ENCODE measurements at regions not wholly inside any gene's neighbourhood (a gene's known extent, or its start where the extent isn't known, plus 50 kb on each side); places are given as distances from the start of the nearest gene placed in this dataset.

DNA sequence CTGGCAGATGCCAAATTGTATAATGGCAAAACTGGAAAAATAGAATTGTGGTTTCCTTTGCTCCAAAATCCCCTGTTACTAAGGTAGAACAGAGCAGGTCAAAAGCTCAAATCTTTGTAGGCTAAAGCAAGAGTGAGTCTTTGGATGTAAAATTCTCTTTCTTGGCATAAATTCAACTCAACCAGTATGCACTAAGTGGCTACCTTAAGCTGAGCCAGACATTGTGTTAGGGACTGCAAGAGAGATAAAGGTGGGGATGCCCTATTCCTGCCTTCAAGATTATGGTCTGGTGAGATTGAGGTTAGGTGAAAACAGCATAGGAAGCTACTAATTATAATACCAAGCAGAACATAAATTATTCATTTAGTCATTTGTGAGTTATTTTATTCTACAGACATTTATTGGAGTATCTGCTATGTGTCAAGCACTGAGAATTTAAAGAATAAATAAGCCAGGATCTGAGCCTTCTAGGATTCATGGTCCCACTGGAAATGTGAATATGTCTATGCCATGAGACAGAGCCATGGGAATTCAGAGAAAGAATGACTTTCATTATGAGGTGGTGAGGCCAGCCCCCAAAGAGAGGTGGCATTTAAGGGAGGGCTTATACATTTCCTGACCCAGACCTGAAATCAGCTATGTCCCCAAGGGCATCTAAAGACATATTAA, 198.0 kb upstream of the NCKAP5 start:
- peaks cover 4% of the 10 kb centered on the region for H3K4me1 ChIP-seq (ENCODE audit: control insufficient read depth, insufficient read depth, low read length)
- H3K27me3 ChIP-seq (ENCODE audit: control insufficient read depth, insufficient read depth, low read length): no peaks in the 10 kb centered on the region
- H3K36me3 ChIP-seq (ENCODE audit: control insufficient read depth, insufficient read depth, low read length): no peaks in the 10 kb centered on the region
- H3K4me3 ChIP-seq (ENCODE audit: low read length): no peak overlapping the region
- H3K27ac ChIP-seq (ENCODE audit: low read depth, low read length): no peak overlapping the region
- H3K9ac ChIP-seq (ENCODE audit: low read length): no peak overlapping the region

DNA sequence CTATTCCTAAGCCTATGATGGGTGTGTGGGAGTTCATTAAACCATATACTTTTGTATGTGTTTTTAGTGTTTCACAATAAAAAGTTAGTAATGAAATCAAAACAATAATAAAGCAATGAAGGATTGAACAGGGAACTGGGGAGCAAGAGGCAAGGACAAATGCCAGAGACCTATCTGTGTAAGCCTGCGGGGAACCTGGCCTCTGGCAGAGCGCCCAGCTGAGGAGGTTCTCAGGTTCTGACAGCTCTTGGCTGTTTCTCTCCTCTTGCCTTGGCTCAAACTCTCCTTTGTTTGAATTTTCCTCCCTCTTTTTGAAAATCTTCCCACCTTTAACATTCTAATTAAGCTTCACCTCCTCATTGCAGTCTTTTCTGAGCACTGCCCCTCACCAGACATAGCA, 200.0 kb upstream of the NCKAP5 start:
- Histone ChIP-seq H3K9ac (ENCODE audit: low read length) (no peak overlapping the region), H3K27me3 (ENCODE audit: control insufficient read depth, insufficient read depth, low read length) (no peaks in the 10 kb centered on the region), H3K4me1 (ENCODE audit: control insufficient read depth, insufficient read depth, low read length) (peaks cover 4% of the 10 kb centered on the region), H3K36me3 (ENCODE audit: control insufficient read depth, insufficient read depth, low read length) (no peaks in the 10 kb centered on the region), H3K27ac (ENCODE audit: low read depth, low read length) (no peak overlapping the region), H3K4me3 (ENCODE audit: low read length) (no peak overlapping the region)

DNA sequence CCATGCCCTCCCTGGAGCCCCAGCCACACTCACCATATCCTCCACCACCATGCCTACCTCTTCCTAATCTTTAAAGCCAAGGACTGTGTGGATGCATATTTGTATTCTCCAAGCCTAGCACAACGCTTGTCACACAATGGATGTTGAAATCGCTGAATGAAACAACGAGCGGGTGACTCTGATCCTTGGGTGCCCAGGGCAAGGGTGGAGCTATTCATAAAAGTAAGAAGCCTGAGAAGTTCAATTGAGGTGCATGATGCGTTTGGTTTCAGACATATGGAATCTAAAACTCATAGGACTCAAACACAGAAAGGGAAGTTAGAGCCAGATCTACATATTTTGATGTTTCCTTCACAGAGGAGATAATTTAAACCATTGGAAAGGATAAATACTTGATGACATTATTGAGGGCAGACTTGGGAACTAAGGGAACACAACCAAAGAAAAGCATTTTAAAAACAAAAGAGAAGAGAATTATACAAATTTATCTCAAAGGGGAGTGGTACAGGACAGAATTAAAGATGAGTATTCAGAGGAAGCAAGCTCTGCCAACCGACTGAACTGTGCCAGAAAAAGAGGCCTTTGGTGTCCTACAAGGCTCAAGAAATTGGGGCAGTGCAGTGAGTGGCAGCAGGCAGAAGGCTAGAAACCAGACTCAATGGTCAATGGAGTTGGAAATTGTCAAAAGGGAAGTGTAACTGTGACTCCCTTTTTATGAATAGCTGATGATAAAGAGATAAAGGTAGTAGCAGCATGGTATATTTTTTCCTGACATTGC, 200.6 kb upstream of the NCKAP5 start:
- no peak overlapping the region for H3K9ac ChIP-seq (ENCODE audit: low read length)
- peaks cover 4% of the 10 kb centered on the region for H3K4me1 ChIP-seq (ENCODE audit: control insufficient read depth, insufficient read depth, low read length)
- H3K27me3 ChIP-seq (ENCODE audit: control insufficient read depth, insufficient read depth, low read length): no peaks in the 10 kb centered on the region
- H3K36me3 ChIP-seq (ENCODE audit: control insufficient read depth, insufficient read depth, low read length): no peaks in the 10 kb centered on the region
- H3K27ac ChIP-seq (ENCODE audit: low read depth, low read length): no peak overlapping the region
- H3K4me3 ChIP-seq (ENCODE audit: low read length): no peak overlapping the region

DNA sequence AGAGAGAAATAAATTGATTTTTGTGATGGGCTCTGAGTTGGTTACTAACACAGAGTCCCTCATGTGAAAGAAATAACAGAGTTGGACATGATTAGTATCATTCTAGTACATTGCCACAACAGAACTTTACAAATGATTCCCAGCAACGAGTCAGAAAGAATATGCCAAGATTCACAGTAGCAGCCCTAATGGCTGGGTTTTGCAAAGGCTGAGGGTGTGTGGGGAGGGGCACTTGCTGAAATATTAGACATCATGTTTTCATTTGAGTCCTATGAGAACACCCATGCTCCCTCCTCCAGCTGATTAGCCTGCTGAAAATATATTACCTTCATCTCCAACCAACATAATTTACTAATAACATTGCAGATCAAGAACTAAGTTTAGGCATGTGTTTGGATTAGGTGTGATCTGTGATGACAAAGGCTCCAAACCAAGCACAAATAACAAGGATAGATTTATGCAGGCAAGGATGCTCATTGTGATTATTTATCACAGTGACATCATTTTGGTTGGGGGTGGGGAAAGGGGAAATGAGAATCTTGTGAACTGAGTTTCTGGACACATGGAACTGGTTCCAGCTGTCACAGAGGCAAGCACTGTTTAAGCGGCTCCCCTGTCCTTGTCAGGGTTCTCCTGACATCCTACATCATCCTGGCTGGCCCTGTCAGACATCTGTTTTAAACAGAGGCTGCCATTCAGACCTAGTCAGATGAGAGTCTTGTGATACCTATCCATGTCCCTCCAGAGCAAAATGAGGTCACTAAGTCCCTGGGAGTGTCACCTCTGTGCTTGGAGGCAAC, 205.8 kb upstream of the NCKAP5 start:
- H3K4me1 ChIP-seq (ENCODE audit: control insufficient read depth, insufficient read depth, low read length): peaks cover 11% of the 10 kb centered on the region
- peak overlapping the region; percentile 38 for H3K27ac ChIP-seq (ENCODE audit: low read depth, low read length)
- H3K36me3 ChIP-seq (ENCODE audit: control insufficient read depth, insufficient read depth, low read length): no peaks in the 10 kb centered on the region
- H3K9ac ChIP-seq (ENCODE audit: low read length): no peak overlapping the region
- H3K4me3 ChIP-seq (ENCODE audit: low read length): no peak overlapping the region
- H3K27me3 ChIP-seq (ENCODE audit: control insufficient read depth, insufficient read depth, low read length): no peaks in the 10 kb centered on the region

DNA sequence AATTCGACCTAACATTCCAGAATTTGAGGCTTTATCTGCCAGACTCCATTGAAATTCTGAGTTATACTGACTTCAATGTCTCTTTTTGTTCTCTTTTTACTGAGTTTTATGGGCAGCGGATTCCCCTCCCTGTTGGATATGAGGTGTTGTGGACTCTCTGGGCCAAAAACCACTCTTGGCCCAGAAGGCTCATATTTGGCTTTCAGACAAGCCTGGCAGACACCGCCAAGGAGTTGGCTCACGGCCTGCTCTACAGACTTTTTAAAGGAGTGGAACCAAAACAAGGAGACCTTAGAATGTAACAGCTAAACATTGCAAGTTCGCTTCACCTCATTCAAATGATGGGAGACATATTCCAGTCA, 206.4 kb upstream of the NCKAP5 start:
- peaks cover 11% of the 10 kb centered on the region for H3K4me1 ChIP-seq (ENCODE audit: control insufficient read depth, insufficient read depth, low read length)
- no peaks in the 10 kb centered on the region for H3K27me3 ChIP-seq (ENCODE audit: control insufficient read depth, insufficient read depth, low read length)
- peak overlapping the region; percentile 38 for H3K27ac ChIP-seq (ENCODE audit: low read depth, low read length)
- H3K9ac ChIP-seq (ENCODE audit: low read length): no peak overlapping the region
- H3K4me3 ChIP-seq (ENCODE audit: low read length): no peak overlapping the region
- no peaks in the 10 kb centered on the region for H3K36me3 ChIP-seq (ENCODE audit: control insufficient read depth, insufficient read depth, low read length)

DNA sequence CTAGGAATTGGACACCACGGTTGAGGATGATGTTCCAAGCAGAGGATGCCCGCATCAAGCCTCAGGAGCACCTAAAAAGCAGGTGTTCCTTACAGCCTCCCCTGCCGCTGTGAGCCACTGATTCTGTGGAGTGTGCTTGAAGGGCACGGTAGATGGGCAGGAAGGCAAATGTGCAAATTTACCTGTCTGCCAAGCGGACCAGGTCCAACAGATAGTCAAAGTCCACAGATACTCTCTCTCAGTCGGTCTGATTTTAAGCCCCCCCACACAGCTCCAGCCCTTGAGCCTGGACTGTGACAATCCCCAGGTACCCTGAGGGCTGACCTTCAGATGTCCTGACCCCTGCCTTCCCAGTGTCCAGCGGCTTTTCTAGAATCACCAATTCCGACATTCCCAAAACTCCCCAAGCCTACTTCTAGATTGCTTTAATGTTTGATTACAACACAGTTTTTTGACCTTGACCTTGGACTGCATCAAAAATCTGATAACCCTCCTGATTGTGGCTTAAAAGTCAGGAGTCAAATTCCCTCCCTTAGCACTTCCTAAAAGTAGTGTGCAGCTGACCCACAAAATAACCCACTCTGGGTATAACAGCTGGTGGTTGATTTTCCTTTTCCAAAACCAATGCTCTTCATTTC, 208.8 kb upstream of the NCKAP5 start:
- Histone ChIP-seq H3K36me3 (ENCODE audit: control insufficient read depth, insufficient read depth, low read length) (no peaks in the 10 kb centered on the region), H3K4me1 (ENCODE audit: control insufficient read depth, insufficient read depth, low read length) (peaks cover 11% of the 10 kb centered on the region), H3K27me3 (ENCODE audit: control insufficient read depth, insufficient read depth, low read length) (no peaks in the 10 kb centered on the region), H3K4me3 (ENCODE audit: low read length) (no peak overlapping the region), H3K27ac (ENCODE audit: low read depth, low read length) (no peak overlapping the region), H3K9ac (ENCODE audit: low read length) (no peak overlapping the region)

DNA sequence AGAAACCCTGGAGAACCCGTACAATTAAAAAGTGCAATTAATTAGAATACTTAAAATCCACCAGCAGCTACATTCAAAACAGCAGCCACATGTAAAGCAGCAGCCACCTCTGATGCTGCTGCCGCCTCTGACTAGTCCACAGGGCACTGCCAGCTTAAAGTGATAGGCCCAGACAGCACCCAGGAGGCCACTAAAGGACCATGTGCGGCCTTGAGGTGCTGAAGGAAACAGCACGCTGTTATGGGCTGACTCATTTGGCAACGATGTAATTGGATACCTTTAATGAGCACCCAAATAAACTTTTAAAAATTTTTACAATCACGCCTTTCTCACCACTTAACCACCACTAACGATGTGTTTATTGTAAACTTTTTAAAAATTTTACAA, 209.3 kb upstream of the NCKAP5 start:
- H3K36me3 ChIP-seq (ENCODE audit: control insufficient read depth, insufficient read depth, low read length): no peaks in the 10 kb centered on the region
- H3K4me3 ChIP-seq (ENCODE audit: low read length): no peak overlapping the region
- peaks cover 11% of the 10 kb centered on the region for H3K4me1 ChIP-seq (ENCODE audit: control insufficient read depth, insufficient read depth, low read length)
- no peak overlapping the region for H3K27ac ChIP-seq (ENCODE audit: low read depth, low read length)
- H3K27me3 ChIP-seq (ENCODE audit: control insufficient read depth, insufficient read depth, low read length): no peaks in the 10 kb centered on the region
- H3K9ac ChIP-seq (ENCODE audit: low read length): no peak overlapping the region

DNA sequence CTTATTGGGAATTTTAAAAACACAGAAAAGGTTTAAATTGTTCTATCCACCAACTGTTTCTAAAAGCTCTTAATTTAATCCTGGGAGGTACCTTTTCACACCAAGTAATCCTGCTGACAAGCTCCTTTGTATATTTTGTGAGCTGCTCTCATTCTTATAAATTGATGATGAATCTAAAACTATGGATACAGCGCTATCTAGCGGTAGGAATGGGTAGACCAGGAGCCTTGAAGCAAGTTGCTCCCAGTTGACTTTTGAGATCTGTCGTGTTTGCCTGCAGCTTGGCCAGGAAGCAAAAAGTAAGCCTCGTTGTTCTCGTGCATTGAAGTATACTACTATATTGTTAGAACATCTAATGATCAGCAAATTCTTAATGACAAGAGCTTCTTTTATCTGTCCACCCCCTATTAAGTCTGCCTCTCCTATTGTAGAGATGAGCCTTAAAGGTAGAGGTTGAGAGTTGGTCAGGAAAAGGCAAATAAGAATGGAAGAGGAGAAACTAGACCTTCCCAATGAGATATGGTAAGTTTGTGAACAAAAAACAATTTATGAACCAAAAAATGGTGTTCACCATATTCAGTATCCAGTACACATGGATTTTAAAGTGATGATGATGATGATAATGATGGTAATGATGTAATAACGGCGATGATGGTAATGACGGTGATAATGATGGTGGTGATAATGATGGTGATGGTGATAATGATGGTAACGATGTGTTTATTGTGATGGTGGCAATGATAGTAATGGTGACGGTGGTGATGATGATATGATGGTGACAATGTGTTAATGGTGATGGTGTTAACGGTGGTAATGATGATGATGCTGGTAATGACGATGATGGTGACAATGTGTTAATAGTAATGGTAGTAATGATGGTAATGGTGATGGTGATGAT, 212.1 kb upstream of the NCKAP5 start:
- no peaks in the 10 kb centered on the region for H3K27me3 ChIP-seq (ENCODE audit: control insufficient read depth, insufficient read depth, low read length)
- no peaks in the 10 kb centered on the region for H3K36me3 ChIP-seq (ENCODE audit: control insufficient read depth, insufficient read depth, low read length)
- H3K27ac ChIP-seq (ENCODE audit: low read depth, low read length): no peak overlapping the region
- no peak overlapping the region for H3K9ac ChIP-seq (ENCODE audit: low read length)
- no peaks in the 10 kb centered on the region for H3K4me1 ChIP-seq (ENCODE audit: control insufficient read depth, insufficient read depth, low read length)
- no peak overlapping the region for H3K4me3 ChIP-seq (ENCODE audit: low read length)

DNA sequence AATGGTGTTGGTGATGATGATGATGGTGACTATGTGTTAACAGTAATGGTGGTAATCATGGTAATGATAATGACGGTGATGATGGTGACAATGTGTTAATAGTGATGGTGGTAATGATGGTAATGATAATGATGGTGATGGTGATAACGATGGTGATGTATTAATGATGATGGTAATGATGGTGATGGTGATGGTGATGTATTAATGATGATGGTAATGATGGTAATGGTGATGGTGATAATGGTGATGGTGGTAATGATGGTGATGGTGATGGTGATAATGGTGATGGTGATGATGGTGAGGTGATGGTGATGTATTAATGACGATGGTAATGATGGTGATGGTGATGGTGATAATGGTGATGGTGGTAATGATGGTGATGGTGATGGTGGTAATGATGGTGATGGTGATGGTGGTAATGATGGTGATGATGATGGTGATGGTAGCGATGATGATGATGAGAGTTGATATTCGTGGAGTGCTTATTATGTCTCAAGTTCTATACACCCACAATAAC, 212.8 kb upstream of the NCKAP5 start:
- H3K9ac ChIP-seq (ENCODE audit: low read length): no peak overlapping the region
- H3K27ac ChIP-seq (ENCODE audit: low read depth, low read length): no peak overlapping the region
- no peaks in the 10 kb centered on the region for H3K36me3 ChIP-seq (ENCODE audit: control insufficient read depth, insufficient read depth, low read length)
- no peaks in the 10 kb centered on the region for H3K4me1 ChIP-seq (ENCODE audit: control insufficient read depth, insufficient read depth, low read length)
- no peaks in the 10 kb centered on the region for H3K27me3 ChIP-seq (ENCODE audit: control insufficient read depth, insufficient read depth, low read length)
- no peak overlapping the region for H3K4me3 ChIP-seq (ENCODE audit: low read length)

DNA sequence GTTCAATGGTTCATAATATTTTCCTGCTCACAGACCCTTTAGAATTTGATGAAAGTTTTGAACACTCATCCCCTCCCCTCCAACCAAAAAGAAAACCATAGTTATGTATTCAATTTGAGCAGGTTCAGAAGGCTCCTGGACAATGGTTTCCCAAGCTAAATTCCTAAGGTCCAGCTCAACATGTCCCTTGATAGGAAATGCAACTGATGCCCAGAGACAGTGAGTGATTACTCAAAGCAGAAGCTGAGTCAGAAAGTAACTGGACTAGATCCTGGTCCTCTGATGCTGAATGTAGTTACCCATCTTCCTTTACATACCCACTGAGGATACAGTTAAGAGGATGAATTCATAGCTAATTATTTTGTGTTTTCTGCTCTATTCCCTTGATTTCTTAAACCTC, 218.9 kb upstream of the NCKAP5 start:
- Histone ChIP-seq H3K4me3 (ENCODE audit: low read length) (no peak overlapping the region), H3K27ac (ENCODE audit: low read depth, low read length) (no peak overlapping the region), H3K9ac (ENCODE audit: low read length) (no peak overlapping the region), H3K27me3 (ENCODE audit: control insufficient read depth, insufficient read depth, low read length) (no peaks in the 10 kb centered on the region), H3K36me3 (ENCODE audit: control insufficient read depth, insufficient read depth, low read length) (no peaks in the 10 kb centered on the region), H3K4me1 (ENCODE audit: control insufficient read depth, insufficient read depth, low read length) (no peaks in the 10 kb centered on the region)

DNA sequence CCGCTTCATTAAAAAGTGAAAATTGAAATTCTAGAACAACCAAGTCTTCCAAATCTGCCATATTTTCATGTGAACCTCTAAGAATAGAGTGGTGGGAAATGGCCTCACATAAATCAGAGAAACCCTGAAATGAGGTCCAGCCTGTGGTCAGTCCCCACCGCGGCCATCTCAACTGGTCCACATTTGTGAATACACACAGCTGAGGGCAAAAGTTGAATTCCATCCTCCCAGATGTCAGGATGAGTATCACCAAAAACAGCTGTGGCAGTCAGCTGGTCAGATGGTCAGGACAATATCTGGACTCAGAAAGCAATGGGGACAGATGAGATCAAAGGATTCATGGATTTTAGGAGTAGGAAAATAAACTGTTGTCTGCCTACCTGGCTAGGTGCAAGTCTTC, 219.4 kb upstream of the NCKAP5 start:
- Histone ChIP-seq H3K27me3 (ENCODE audit: control insufficient read depth, insufficient read depth, low read length) (no peaks in the 10 kb centered on the region), H3K9ac (ENCODE audit: low read length) (no peak overlapping the region), H3K36me3 (ENCODE audit: control insufficient read depth, insufficient read depth, low read length) (no peaks in the 10 kb centered on the region), H3K4me3 (ENCODE audit: low read length) (no peak overlapping the region), H3K4me1 (ENCODE audit: control insufficient read depth, insufficient read depth, low read length) (no peaks in the 10 kb centered on the region), H3K27ac (ENCODE audit: low read depth, low read length) (no peak overlapping the region)

All from rectal smooth muscle tissue (tissue), 1 donor.